IMR-90 (cell line): ENCODE measurements at regions not wholly inside any gene's neighbourhood (a gene's known extent, or its start where the extent isn't known, plus 50 kb on each side); places are given as distances from the start of the nearest gene placed in this dataset.

Source experiments
- ATAC-seq: fragments of 200-7000 bp; cut with Tn5 transposase; 2 replicates; pipeline ENCODE4 v1.9.1; 2020; ENCODE audit warnings: low read depth, mild to moderate bottlenecking, moderate library complexity
- BruUV-seq: library from RNA; stranded (reverse); fragments of 400-500 nt; replicated peaks from 2 replicates; lab custom pipeline; 2021; lab: Mats Ljungman, UMichigan
- CTCF ChIA-PET: fragments of 300-600 bp; formaldehyde crosslinking; extraction: SDS; loops from one replicate; lab custom pipeline; 2021; ENCODE audit warnings: antibody characterized with exemption; lab: Yijun Ruan, JAX
- POLR2A ChIA-PET: fragments of 300-600 bp; sonication (Branson Sonifier 250); formaldehyde crosslinking; loops from one replicate; lab custom pipeline; 2022; ENCODE audit warnings: antibody characterized with exemption; ENCODE audit not compliant: unreplicated experiment; lab: Charles Lee
- DNase-seq: peaks from one replicate; pipeline ENCODE4 v3.0.0; 2013
- H2AFZ ChIP-seq: replicated peaks from 2 replicates; pipeline ENCODE3; 2013; ENCODE audit warnings: low read length, mild to moderate bottlenecking; ENCODE audit not compliant: poor library complexity
- H2AK5ac ChIP-seq: 2 replicates; pipeline ENCODE4 v1.6.1; 2013; ENCODE audit warnings: low read depth, low read length, inconsistent platforms
- H2AK9ac ChIP-seq: replicated peaks from 2 replicates; pipeline ENCODE3; 2013; ENCODE audit warnings: mild to moderate bottlenecking, low read depth, low read length, moderate library complexity; ENCODE audit not compliant: poor library complexity
- H2BK120ac ChIP-seq: 2 replicates; pipeline ENCODE4 v1.6.1; 2013; ENCODE audit warnings: low read depth, low read length, inconsistent platforms
- H2BK15ac ChIP-seq: 3 replicates; pipeline ENCODE4 v1.6.1; 2013; ENCODE audit warnings: low read depth, low read length, inconsistent platforms
- H2BK20ac ChIP-seq: 2 replicates; pipeline ENCODE4 v1.6.1; 2013; ENCODE audit warnings: low read depth, mild to moderate bottlenecking, inconsistent platforms, low read length, moderate library complexity
- H2BK5ac ChIP-seq: 2 replicates; pipeline ENCODE4 v1.6.1; 2013; ENCODE audit warnings: mild to moderate bottlenecking, low read depth, low read length, inconsistent platforms; ENCODE audit not compliant: poor library complexity, severe bottlenecking
- H3K14ac ChIP-seq: replicated peaks from 2 replicates; pipeline ENCODE4 v1.6.1; 2013; ENCODE audit warnings: low read depth, low read length, inconsistent platforms
- H3K18ac ChIP-seq: 2 replicates; pipeline ENCODE4 v1.6.1; 2013; ENCODE audit warnings: low read depth, low read length, control low read depth
- H3K23ac ChIP-seq: 2 replicates; pipeline ENCODE4 v1.6.1; 2013; ENCODE audit warnings: low read depth, low read length, inconsistent platforms
- H3K27ac ChIP-seq: 2 replicates; pipeline ENCODE4 v1.5.1; 2013; ENCODE audit warnings: mild to moderate bottlenecking, control low read depth, low read length; ENCODE audit not compliant: insufficient read depth
- H3K27me3 ChIP-seq: 2 replicates; pipeline ENCODE4 v1.6.1; 2013; ENCODE audit warnings: low read length; ENCODE audit not compliant: control insufficient read depth, insufficient read depth
- H3K36me3 ChIP-seq: 2 replicates; pipeline ENCODE4 v1.6.1; 2013; ENCODE audit warnings: low read length, mixed read lengths; ENCODE audit not compliant: control insufficient read depth, insufficient read depth
- H3K4ac ChIP-seq: 2 replicates; pipeline ENCODE4 v1.6.1; 2013; ENCODE audit warnings: low read depth, low read length, inconsistent platforms
- H3K4me1 ChIP-seq: 2 replicates; pipeline ENCODE4 v1.6.1; 2013; ENCODE audit warnings: low read length, mixed read lengths; ENCODE audit not compliant: control insufficient read depth, insufficient read depth
- H3K4me2 ChIP-seq: 2 replicates; pipeline ENCODE4 v1.6.1; 2013; ENCODE audit warnings: low read depth, mild to moderate bottlenecking, control low read depth, low read length, moderate library complexity
- H3K4me3 ChIP-seq: 2 replicates; pipeline ENCODE4 v1.5.1; 2013; ENCODE audit warnings: low read depth, mild to moderate bottlenecking, control low read depth, low read length, moderate library complexity; ENCODE audit not compliant: insufficient read depth
- H3K56ac ChIP-seq: 2 replicates; pipeline ENCODE4 v1.6.1; 2013; ENCODE audit warnings: low read length, inconsistent platforms; ENCODE audit not compliant: insufficient read depth; ENCODE audit errors: extremely low read depth
- H3K79me1 ChIP-seq, 2 experiments: 2 replicates each; pipeline ENCODE4 v1.6.1; 2013; ENCODE audit warnings: low read length in 2 of 2, inconsistent platforms in 1 of 2, low read depth in 1 of 2
- H3K9ac ChIP-seq: 2 replicates; pipeline ENCODE4 v1.6.1; 2013; ENCODE audit warnings: low read depth, low read length, control low read depth
- H3K9me1 ChIP-seq: 2 replicates; pipeline ENCODE4 v1.6.1; 2013; ENCODE audit warnings: low read length, inconsistent platforms; ENCODE audit not compliant: insufficient read depth
- H3K9me3 ChIP-seq: 2 replicates; pipeline ENCODE4 v1.6.1; 2013; ENCODE audit warnings: low read length; ENCODE audit not compliant: control insufficient read depth, insufficient read depth
- H4K20me1 ChIP-seq: 2 replicates; pipeline ENCODE4 v1.6.1; 2013; ENCODE audit warnings: low read length, inconsistent platforms; ENCODE audit not compliant: insufficient read depth
- H4K5ac ChIP-seq: 2 replicates; pipeline ENCODE4 v1.6.1; 2013; ENCODE audit warnings: mild to moderate bottlenecking, low read depth, low read length, control low read depth
- H4K8ac ChIP-seq, 2 experiments: 2 replicates each; pipeline ENCODE4 v1.6.1; 2013; ENCODE audit warnings: low read depth in 2 of 2, low read length in 2 of 2, control low read depth in 1 of 2, inconsistent platforms in 1 of 2
- H4K91ac ChIP-seq: 2 replicates; pipeline ENCODE4 v1.6.1; 2013; ENCODE audit warnings: low read depth, low read length, inconsistent platforms; ENCODE audit not compliant: insufficient read depth
- BHLHE40 ChIP-seq: fragments of 150-350 bp; IDR thresholded peaks from 2 replicates; pipeline ENCODE4 v1.6.1; 2016; ENCODE audit warnings: mild to moderate bottlenecking, low read depth, low read length
- CEBPB ChIP-seq: IDR thresholded peaks from 2 replicates; pipeline ENCODE4 v1.6.1; 2012; ENCODE audit warnings: low read depth, low read length, improper control_type of control experiment
- CHD1 ChIP-seq: IDR thresholded peaks from 2 replicates; pipeline ENCODE4 v1.6.1; 2012; ENCODE audit warnings: low read depth, low read length, improper control_type of control experiment
- ELK1 ChIP-seq: fragments of 150-350 bp; IDR thresholded peaks from 2 replicates; pipeline ENCODE4 v1.6.1; 2016; ENCODE audit warnings: low read depth, mild to moderate bottlenecking, low read length, moderate library complexity, borderline replicate concordance
- FOS ChIP-seq: fragments of 150-350 bp; IDR thresholded peaks from 2 replicates; pipeline ENCODE4 v1.6.1; 2016; ENCODE audit warnings: low read depth, low read length
- MAFK ChIP-seq: IDR thresholded peaks from 2 replicates; pipeline ENCODE4 v1.6.1; 2012; ENCODE audit warnings: low read depth, low read length, improper control_type of control experiment
- MAZ ChIP-seq: IDR thresholded peaks from 2 replicates; pipeline ENCODE4 v1.6.1; 2012; ENCODE audit warnings: low read depth, mild to moderate bottlenecking, low read length, improper control_type of control experiment, moderate library complexity, borderline replicate concordance
- MXI1 ChIP-seq: IDR thresholded peaks from 2 replicates; pipeline ENCODE4 v1.6.1; 2012; ENCODE audit warnings: low read depth, mild to moderate bottlenecking, low read length, moderate library complexity, borderline replicate concordance
- NFE2L2 ChIP-seq: fragments of 150-350 bp; IDR thresholded peaks from 2 replicates; pipeline ENCODE4 v1.6.1; 2016; ENCODE audit warnings: low read depth, mild to moderate bottlenecking, low read length
- POLR2A ChIP-seq: IDR thresholded peaks from 2 replicates; pipeline ENCODE4 v1.6.1; 2012; ENCODE audit warnings: mild to moderate bottlenecking, low read depth, low read length
- RAD21 ChIP-seq: IDR thresholded peaks from 2 replicates; pipeline ENCODE4 v1.6.1; 2012; ENCODE audit warnings: low read length, improper control_type of control experiment
- RCOR1 ChIP-seq: IDR thresholded peaks from 2 replicates; pipeline ENCODE4 v1.6.1; 2012; ENCODE audit warnings: mild to moderate bottlenecking, low read length, improper control_type of control experiment; ENCODE audit not compliant: insufficient replicate concordance
- RFX5 ChIP-seq: IDR thresholded peaks from 2 replicates; pipeline ENCODE4 v1.8.0; 2012; ENCODE audit warnings: low read depth, mild to moderate bottlenecking, low read length, moderate library complexity
- SMC3 ChIP-seq: fragments of 150-350 bp; IDR thresholded peaks from 2 replicates; pipeline ENCODE4 v1.6.1; 2016; ENCODE audit warnings: low read depth, mild to moderate bottlenecking, antibody characterized with exemption, low read length, moderate library complexity
- USF2 ChIP-seq: fragments of 150-350 bp; IDR thresholded peaks from 2 replicates; pipeline ENCODE4 v1.6.1; 2017; ENCODE audit warnings: mild to moderate bottlenecking, antibody characterized with exemption, low read length, low read depth
- WGBS, 2 experiments: methylation state at CpG; one replicate each; pipeline versions ENCODE4 v1.1.5 to v1.1.7; 2013; ENCODE audit warnings: missing lambda C conversion rate in 2 of 2; ENCODE audit not compliant: insufficient read length in 1 of 2; ENCODE audit errors: extremely low coverage in 2 of 2; 5-methylcytosine and 5-hydroxymethylcytosine counted together
- dilution Hi-C: fragments of 300-500 bp; cut with HindIII; formaldehyde crosslinking; loops from one replicate; pipeline ENCODE4 v1.14.3; 2018; ENCODE audit warnings: low sequenced_read_pairs; ENCODE audit not compliant: unreplicated experiment
- in situ Hi-C: fragments of 300-500 bp; cut with MboI; formaldehyde crosslinking; loops from 3 replicates; pipeline ENCODE4 v1.14.3; 2019; ENCODE audit warnings: low sequenced_read_pairs, inconsistent platforms, mixed read lengths
- intact Hi-C: fragments of 100-400 bp; cut with micrococcal nuclease; formaldehyde crosslinking; loops from 2 replicates; pipeline ENCODE4 v1.10.0; 2022
- TF ChIP-seq, protein P1 (sequence below): conservative IDR thresholded peaks from 2 replicates; pipeline ENCODE4 v1.5.1; 2012; ENCODE audit warnings: mild to moderate bottlenecking, low read depth, low read length, improper control_type of control experiment

DNA sequence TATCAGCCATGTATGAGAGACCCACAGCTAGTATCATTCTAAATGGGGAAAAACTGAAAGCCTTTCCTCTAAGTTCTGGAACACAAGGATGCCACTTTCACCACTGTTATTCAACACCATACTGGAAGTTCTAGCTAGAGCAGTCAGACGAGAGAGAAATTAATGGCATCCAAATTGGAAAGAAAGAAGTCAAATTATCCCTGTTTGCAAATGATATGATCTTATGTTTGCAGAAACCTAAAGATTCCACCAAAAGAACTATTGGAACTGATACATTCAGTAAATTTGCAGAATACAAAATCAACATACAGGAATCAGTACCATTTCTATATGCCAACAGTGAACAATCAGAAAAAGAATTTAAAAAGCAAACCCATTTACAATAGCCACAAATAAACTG is 226.0 kb downstream of the TRPC6 start:
- Histone ChIP-seq H2BK20ac (no peak overlapping the region), H3K23ac (no peak overlapping the region), H3K9me1 (no peaks in the 10 kb centered on the region), H4K20me1 (no peaks in the 10 kb centered on the region), H3K79me1 (no peaks in the 10 kb centered on the region), H2BK120ac (no peak overlapping the region), H3K4me3 (no peak overlapping the region), H2AK5ac (no peak overlapping the region), H4K5ac (no peak overlapping the region), H2AK9ac (no peak overlapping the region), H3K36me3 (no peaks in the 10 kb centered on the region), H4K8ac (no peak overlapping the region), H2AFZ (no peak overlapping the region), H3K4me1 (no peaks in the 10 kb centered on the region), H3K27ac (no peak overlapping the region), H4K91ac (no peak overlapping the region), H3K27me3 (no peaks in the 10 kb centered on the region; the same call in 1 of the 2 replicates), H2BK5ac (no peak overlapping the region), H3K9ac (no peak overlapping the region), H3K4ac (no peak overlapping the region), H3K56ac (no peak overlapping the region), H3K4me2 (no peak overlapping the region), H2BK15ac (no peak overlapping the region), H3K18ac (no peak overlapping the region), H3K14ac (no peak overlapping the region), H3K9me3 (no peaks in the 10 kb centered on the region)
- no peak for ATAC-seq
- in situ Hi-C loops (no loop called here), dilution Hi-C loops (no loop called here), intact Hi-C loops (no loop called here)
- no peak for TF ChIP-seq CEBPB
- TF ChIP-seq CHD1: no peak
- no peak for TF ChIP-seq RAD21
- no peak for TF ChIP-seq BHLHE40
- TF ChIP-seq POLR2A: no peak
- no peak for TF ChIP-seq SMC3
- TF ChIP-seq USF2: no peak
- TF ChIP-seq MXI1: no peak
- no peak for TF ChIP-seq MAZ
- no peak for TF ChIP-seq RFX5
- TF ChIP-seq MAFK: no peak
- TF ChIP-seq FOS: no peak
- TF ChIP-seq, protein P1, sequence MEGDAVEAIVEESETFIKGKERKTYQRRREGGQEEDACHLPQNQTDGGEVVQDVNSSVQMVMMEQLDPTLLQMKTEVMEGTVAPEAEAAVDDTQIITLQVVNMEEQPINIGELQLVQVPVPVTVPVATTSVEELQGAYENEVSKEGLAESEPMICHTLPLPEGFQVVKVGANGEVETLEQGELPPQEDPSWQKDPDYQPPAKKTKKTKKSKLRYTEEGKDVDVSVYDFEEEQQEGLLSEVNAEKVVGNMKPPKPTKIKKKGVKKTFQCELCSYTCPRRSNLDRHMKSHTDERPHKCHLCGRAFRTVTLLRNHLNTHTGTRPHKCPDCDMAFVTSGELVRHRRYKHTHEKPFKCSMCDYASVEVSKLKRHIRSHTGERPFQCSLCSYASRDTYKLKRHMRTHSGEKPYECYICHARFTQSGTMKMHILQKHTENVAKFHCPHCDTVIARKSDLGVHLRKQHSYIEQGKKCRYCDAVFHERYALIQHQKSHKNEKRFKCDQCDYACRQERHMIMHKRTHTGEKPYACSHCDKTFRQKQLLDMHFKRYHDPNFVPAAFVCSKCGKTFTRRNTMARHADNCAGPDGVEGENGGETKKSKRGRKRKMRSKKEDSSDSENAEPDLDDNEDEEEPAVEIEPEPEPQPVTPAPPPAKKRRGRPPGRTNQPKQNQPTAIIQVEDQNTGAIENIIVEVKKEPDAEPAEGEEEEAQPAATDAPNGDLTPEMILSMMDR: no peak
- no peak for TF ChIP-seq NFE2L2
- TF ChIP-seq ELK1: no peak
- no peak for TF ChIP-seq RCOR1
- WGBS, 2 experiments: no CpG with 5 or more reads among the region's 1 CpG
- no peak for DNase-seq
- BruUV-seq: no TSS peak
- POLR2A ChIA-PET: no interaction called here
- CTCF ChIA-PET: no interaction called here
